ENCODE measurements at regions not wholly inside any gene's neighbourhood (a gene's known extent, or its start where the extent isn't known, plus 50 kb on each side); places are given as distances from the start of the nearest gene placed in this dataset.
A peak's percentile ranks its signal among the peaks of the same experiment; 100 is the strongest.

DNA sequence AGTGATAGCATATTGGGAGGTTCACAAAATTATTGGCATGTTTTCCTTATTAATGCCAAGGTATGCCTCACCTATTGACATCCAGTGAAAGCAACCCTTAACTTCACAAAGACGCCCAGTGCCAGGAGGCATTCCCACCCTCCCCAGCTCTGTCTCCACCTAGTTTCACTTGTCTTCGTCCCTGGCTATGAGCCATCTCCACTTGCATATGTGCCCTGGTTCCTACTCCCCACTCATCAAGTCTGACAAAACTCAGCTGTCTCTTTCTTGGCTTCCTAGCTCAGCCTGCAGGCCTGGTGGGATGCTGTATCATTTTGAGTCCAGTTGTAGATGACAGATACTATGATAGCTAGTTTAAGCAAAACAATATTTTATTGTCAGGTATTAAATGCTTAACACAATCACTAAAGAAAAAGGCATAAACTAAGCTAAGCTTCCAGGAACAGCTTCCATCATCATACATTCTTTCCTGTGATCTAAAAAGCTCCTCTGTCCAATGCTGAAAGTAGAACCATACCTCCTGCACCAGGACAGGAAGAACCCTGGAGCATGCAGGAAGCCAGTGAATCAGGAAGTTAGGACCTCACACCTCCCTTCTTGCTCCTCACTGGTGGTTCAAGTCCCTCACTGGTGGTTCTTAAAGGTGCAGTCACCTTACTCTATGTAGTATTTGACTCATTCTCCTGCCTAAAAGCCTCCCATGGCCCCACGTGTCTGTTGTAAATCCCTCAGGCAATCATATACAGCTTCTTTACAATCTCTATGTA is 410.3 kb upstream of the RASGEF1B start:
- no peak for DNase-seq (ENCODE audit: low spot score)

DNA sequence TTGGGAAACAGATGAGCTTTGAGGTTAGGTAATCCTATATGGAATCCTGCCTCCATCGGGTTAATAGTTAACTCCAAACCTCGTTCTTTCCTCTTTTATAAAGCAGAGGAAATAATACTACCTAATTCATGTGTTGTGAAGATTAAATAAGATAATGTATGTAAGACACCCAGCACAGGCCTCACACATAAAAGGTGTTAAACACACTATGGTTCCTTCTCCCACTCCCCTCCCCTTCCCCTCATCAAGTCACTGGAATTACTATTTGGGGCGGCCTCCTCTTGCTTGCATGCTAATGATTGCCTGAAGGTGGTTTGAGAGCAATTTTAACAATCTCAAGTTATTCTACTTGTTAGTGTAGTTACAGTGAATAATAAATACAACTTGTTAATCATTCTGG is 404.4 kb upstream of the RASGEF1B start:
- DNase-seq (ENCODE audit: low spot score), result no peak

DNA sequence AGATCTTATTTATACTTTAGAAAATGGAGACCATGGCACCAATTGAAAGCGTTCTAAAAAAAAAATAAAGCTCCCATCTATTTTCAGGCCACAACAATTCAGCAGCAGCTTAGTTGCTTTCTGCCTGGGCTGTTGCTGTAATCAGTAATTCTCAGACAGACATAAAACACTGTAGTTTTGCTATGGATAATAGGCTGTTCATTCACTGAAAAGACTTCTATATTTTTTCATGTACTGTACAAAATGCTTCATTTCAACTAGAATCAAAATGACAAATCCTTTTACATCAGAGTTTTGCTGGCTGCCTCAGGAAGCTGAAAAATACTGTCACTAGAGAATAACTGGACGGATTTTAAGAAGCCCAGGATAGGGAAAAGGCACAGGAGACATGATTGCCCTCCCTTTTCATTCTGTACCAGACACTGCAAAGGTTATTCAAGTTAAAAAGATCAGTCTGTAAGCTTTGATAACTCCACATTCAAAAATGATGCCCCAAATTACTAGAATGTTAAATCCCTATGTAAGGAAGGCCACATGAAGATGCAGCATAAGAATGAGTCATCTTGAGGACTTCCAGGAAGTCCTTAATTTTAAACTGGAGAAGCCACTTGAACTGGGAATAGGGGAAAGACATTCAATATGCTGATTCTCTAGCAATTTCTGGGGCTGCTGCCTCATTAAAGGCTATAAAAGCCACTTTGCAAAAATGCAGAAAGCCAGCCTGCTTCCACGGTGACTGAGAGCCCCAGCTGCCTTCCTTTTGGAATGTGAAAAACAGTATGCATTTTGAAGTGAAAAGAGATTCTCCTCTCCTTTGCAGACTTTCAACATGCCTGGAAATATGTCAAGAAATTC is 403.2 kb upstream of the RASGEF1B start:
- DNase-seq (ENCODE audit: low spot score), result no peak

DNA sequence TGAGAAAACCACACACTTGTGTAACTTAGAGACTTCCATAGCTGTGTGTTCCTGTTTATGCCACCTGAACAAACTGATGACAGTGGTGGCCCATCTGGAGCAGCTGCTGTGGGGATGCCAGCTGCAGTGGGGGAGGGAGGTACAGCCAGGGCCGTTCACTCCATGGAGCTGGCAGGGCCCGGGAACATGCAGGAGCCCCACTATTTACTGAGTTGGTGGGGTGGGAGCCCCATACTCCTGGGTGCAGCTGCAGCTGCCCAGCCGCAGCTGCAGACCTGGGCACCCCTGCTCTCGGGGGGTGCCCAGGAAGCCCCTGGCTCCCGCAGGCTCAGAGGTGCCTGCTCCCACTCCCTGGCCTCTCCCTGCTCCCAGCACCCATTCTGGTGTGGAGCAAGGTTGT is 398.6 kb upstream of the RASGEF1B start:
- DNase-seq (ENCODE audit: low spot score), result no peak

DNA sequence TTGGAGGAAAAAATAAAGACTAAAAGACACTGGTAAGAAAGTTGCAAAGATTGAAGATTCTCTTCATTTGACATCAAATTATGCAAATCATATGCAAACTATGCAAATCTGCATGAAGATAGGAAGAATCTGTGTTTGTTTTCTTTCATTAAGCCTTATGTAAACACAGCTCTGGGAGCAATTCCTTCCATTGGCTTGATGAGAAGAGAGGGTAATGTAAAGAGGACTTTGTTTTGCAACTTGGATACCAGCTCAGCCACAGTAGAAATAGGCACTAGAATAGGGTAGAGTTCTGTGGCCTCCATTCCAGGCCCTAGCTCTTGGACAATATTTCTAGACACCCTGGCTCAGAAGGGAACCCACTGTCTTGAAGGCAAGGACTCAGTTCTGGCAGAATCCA is 388.4 kb upstream of the RASGEF1B start:
- DNase-seq (ENCODE audit: low spot score), result no peak

DNA sequence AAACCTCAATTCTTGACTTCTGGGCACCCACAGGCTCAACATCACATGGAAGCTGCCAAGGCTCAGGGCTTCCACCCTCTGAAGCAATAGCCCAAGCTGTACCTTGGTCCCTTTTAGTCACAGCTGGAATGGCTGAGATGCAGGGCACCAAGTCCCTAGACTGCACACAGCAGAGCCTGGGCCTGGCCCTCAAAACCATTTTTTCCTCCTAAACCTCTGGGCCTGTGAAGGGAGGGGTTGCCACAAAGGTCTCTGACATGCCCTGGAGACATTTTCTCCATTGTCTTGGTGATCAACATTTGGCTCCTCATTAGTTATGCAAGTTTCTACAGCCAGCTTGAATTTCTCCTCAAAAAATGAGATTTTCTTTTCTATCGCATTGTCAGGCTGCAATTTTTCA is 382.7 kb upstream of the RASGEF1B start:
- no peak for DNase-seq (ENCODE audit: low spot score)

DNA sequence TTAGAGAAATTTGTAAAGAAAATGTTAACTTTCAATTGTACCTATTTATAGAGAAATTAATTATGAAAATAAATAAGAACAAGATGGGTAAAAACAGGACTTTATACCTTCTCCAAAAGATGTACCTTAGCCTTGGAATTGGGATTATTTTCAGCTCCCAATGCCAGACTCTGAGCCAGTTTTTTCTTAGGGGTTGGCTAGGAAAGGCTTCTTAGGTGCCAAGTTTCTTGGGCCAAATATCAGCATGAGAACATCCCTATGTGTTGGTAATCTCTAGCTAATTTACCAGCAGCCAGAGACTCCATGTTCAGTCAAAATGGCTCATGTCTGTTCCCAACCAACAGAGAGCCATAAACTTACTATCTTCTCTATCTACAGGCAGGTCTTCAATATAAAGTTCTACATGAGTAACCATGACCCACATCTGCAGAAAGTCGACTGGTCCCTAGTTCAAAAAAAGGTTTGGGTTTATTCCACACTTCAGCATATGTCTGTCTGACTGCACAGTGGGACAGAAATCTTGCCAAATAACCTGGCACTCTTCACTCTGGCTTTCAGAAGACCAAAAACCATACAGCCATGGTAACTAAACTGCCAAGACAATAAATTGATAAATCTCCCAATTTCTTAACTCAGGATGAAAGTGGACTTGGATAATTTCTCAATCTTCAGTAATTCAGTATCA is 380.5 kb upstream of the RASGEF1B start:
- DNase-seq (ENCODE audit: low spot score), result no peak

DNA sequence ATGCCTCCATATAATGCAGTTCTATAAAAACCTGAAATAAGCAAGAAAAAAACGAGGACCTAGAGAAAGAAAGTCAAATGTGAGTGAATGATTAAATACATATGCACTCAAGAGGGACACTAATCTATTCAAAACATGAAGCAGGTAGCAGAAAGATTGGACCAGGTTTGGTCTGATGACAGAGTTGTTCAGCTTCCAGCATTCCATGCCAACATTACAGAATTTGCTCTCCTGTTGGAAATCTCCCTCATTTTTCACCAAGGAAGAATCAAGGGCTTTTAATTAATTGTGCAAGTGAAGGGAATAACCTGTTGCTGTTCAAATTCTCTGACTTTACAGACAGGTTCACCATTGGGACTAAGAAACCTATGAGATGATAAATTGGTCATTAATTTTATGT is 379.0 kb upstream of the RASGEF1B start:
- DNase-seq (ENCODE audit: low spot score), result no peak

DNA sequence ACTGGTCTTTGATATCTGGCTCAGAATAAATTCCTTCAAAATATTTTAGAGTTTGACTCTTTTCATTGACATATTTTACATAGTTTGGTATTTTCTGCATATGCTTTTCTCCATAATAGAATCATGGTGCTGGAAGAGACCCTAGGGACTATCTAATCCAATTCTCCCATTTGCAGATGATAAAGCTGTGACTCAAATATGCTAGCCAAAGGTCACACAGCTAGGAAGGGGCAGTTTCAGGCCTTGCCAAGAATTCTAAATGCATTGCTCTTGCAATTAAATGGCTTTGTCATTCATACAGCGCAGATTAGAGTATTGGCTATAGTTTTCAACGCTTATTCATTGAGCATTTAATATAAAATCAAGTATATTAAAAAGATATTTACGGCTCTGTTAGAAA is 374.1 kb upstream of the RASGEF1B start:
- DNase-seq (ENCODE audit: low spot score), result no peak

DNA sequence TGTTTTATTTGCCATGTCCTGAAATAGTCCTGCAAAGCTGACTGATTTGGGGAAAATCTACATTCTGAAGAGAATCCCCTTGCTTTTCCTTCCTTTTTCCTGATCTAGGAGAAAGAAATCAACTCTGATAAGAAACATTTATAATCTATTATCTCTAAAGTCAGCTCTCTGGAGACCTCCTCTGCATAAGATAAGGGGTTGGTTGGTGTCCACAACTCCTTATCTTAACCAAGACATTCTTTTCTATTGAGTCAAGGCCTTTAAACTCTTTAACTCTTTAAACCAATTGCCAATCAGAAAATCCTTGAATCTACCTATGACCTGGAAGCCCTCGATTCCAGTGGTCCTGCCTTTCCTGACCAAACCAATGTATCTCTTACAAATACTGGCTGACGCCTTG is 373.6 kb upstream of the RASGEF1B start:
- no peak for DNase-seq (ENCODE audit: low spot score)

DNA sequence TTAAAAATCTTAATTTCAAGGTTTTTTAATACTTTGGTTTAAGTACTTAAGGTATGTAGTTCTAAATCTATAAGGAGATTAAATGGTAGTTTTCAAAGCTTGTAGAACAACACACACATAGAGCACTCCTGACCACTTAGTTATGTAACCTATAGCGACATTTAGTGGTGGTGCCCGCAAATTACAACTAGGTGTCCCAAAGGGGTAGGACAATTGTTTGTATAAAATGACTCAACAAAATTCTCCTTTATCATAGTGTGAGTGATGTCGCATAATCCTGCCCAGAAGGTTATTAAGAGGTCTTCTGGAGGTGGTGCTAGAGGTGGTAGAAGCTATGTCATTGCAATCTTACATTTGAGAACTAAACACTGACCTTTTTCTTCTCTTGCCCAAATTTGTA is 373.0 kb upstream of the RASGEF1B start:
- peak; percentile 67 for DNase-seq (ENCODE audit: low spot score)

DNA sequence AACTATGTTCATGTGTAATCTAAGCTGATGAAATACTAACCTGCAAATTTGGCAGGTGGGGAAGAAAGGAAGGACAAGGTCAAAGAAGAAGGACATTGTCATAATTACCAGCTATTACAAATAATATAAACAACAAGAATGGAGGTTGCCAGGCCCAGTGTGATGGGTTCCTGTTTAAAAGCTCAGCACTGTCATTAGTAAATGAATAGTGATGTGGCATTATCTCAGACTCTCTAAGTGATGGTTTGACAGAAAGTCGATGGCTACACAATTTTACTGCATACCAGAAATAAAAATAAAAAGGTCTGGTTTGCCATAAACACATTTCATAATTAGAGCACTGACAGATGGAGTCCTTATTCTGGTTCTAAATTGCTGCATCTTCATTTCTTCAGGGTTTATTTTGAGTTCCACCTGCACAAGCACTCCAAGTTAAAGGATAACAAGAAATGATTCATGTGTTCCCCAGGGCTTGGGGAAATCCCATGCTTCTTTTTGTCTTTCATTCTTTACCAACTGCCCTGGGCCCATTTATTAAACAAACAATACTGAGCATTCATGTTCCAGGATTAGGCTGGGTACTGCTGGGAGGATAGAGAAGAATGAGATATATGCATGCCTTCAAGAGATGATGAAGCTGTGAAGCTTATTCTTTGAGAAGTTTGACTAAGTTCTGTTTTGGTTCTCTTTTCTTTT is 367.8 kb upstream of the RASGEF1B start:
- DNase-seq (ENCODE audit: low spot score), result no peak

DNA sequence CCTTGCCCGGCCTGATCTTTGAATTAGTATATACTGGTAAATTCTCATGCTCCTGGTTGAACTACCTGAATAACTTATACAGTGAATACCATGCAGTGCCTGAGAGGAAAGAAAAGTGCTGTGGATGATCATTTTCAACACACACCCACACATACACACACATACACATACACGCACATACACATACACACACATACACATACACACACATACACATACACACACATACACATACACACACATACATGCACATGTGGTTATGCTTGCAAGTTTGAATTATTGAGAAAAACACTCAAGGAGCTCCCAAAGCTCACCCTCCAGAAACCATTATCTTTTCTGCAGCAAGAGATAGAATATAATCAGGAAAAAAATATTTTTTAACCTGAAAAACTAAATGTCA is 366.9 kb upstream of the RASGEF1B start:
- DNase-seq (ENCODE audit: low spot score), result no peak

DNA sequence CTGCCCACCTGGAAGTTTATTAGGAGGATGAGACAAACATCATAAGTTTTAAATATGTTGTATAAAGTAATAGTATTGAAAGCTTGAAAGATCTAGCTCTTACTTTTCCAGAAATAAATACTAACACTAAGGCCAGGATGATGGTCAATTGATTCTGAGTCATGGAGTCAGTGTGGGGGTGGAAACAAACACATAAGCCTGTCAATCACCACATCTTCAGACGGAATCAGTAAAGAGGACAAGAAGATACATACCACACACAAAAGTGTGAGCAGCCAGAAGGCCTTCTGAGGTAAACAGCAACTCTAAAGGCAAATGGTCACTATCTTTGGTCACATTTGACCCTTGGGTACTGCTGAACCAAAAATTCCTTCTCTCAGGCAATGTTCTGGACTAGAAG is 365.0 kb upstream of the RASGEF1B start:
- no peak for DNase-seq (ENCODE audit: low spot score)

DNA sequence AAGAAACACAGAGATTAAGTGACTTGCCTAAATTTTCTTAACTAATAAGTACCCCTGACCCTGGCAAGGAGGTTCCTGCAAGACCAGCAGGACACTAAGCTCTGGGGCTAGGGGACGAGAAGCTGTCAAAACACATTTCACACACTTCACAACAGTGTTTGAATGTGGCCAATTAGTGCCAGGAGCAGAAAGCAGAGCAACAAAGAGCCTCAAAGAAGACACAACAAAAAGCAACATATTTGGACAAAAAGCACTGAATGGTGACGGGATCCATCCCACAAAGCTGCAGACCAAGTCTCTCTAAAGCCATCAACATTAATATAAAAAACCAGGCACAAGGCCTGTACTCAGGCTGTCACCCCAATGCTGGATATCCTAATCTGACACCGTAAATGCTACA is 361.9 kb upstream of the RASGEF1B start:
- no peak for DNase-seq (ENCODE audit: low spot score)

DNA sequence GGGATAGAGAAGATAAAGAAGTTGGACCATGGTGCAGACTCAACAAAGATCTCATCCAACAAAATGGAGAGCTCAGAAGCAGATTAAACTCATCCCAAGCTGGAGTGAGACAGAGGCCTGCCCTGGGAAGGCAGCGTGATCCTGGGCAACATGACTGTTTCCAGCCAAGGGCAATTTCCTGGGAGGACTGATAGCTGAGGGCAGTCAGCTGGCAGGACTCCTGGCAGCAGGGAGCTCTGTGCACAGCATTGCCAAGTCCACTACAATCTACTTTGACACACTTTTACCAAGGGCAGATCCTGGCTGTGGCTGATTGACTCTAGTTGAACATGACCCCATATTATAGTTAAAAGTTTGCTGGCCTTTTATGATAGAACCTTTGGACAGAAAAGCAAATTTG is 357.3 kb upstream of the RASGEF1B start:
- DNase-seq (ENCODE audit: low spot score), result no peak

DNA sequence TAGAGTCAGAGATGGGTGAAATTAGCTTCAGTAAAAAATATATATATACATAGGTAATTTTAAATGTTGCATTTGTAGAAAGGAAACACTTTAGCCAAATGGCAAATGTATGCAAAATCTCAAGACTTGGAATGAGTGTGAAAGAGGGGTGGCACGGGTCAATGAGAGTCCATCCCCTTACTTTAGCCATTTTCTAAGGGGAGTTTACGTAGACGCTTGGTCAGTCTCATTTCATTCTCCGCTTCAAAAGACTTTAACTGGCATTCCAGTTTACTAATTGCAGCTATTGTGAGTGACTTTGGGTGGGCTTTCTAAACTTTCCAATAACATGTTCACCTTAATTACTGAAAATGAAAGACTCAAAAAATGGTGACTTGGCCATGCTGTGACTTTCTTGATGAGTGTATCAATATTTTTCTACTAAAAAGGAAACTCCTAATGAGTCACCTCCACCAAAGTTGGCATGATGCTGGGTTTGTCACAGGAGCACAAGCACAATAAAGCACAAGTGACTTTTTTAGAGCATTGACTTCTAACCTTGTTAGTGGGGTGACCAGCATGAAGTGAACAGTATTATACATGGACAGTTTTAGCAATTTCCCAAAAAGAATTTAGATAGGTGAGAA is 356.0 kb upstream of the RASGEF1B start:
- DNase-seq (ENCODE audit: low spot score), result no peak

DNA sequence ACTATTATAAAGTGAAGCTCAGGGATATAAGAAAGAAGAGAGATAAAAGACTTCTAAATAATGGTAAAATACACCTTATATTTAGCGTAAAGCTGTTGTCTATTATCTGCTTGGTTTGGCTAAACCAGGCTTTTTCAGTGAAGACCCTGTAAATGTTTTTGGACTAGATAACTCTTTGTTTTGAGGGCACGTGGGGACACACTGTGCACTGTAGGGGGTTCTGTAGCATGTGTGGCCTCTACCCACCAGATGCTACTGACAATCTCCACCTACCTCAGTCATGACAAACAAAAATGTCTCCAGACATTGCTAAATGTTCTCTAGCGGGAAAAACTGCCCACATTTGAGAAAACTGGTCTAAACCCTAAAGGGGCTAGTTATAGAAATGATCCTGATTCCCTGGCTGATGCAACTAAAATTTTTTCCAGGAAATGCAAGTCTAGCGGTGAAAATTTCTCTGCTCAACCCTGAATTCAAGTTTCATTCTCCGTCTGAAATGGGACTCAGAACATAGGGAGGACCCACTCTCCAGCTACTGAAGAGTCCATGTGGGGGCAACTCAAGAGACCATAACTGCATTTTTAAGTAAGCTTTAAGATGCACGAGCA is 355.2 kb upstream of the RASGEF1B start:
- DNase-seq (ENCODE audit: low spot score), result no peak

DNA sequence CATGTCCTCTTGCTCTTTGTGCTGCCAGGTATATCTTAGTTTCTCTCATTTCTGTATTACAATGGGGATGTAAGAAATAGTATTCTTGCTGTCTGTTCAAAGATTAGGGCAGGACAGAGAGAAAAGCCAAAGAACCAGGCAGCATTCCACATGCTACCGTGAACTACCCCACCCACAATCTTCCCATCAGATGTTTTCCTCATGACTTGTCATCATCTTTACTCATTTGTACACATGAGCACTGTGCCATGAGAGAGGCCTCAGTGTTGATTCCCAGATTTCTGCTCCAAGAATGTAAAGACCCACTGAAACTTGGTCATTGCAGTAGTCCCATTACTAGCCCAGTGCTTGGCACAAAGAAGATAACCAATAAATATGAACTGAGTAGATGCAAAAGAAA is 354.6 kb upstream of the RASGEF1B start:
- DNase-seq (ENCODE audit: low spot score), result no peak

DNA sequence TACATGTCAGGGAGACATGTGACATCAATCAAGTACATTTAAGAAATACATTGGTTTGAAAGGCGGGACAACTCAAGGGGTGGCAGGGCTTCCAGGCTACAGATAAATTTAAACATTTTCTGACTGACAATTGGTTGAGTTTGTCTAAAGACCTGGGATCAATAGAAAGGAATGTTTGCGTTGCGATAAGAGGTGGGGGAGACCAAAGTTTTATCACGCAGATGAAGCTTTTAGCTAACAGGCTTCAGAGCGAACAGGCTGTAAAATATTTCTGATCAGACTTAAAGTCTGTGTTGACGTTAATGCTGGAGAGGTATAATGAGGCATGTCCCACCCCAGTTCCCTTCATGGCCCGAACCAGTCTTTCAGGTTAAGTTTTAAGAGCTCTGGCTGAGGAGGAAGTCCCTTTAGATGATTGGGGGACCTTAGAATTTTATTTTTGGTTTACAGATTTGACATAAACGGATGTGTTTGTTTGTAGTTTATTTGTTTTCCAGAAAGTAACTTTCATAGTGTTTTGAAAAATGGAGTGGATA is 346.7 kb upstream of the RASGEF1B start:
- no peak for DNase-seq (ENCODE audit: low spot score)

Data from GM03348 (cell line).